GM12891 (cell line): ENCODE measurements at regions not wholly inside any gene's neighbourhood (a gene's known extent, or its start where the extent isn't known, plus 50 kb on each side); places are given as distances from the start of the nearest gene placed in this dataset.

ENCODE experiments used
- POLR2A ChIP-seq: IDR thresholded peaks from 2 replicates; pipeline ENCODE4 v1.6.1; 2011; ENCODE audit warnings: low read depth, low read length, control low read depth
- POLR2AphosphoS5 ChIP-seq: IDR thresholded peaks from 2 replicates; pipeline ENCODE4 v1.6.1; 2011; ENCODE audit warnings: low read depth, low read length, control low read depth
- TAF1 ChIP-seq: IDR thresholded peaks from 2 replicates; pipeline ENCODE4 v1.6.1; 2011; ENCODE audit warnings: low read depth, low read length, control low read depth

DNA sequence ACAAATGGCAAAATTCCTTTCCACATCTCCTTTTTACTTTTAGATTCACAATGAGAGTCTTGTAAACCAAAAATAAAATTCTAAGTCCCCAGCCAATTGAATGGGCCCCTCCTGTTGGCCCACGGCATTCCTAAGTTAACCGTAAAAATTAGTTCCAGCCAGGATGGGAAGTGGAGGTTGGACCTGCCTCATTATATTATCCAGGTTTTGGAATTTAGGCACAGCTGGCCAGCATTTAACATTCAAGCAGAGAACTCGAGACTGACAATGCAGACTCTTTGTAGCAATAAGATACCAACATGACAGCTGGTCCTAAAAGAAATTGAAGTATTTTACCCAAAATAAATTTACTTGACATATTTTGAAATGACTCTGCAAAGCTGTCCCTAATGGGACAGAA, 321.0 kb upstream of the NAALADL2 start:
- TF ChIP-seq TAF1 (no peak), POLR2A (no peak), POLR2AphosphoS5 (no peak)
